A549 (cell line): ENCODE measurements at regions not wholly inside any gene's neighbourhood (a gene's known extent, or its start where the extent isn't known, plus 50 kb on each side); places are given as distances from the start of the nearest gene placed in this dataset.

Experiments used
- ATAC-seq, 2 experiments: fragments of 200-7000 bp in 1 of 2; fragments of >200 bp in 1 of 2; cut with Nextera tagmentation in 1 of 2; cut with Tn5 transposase in 1 of 2; 3 replicates each; pipeline versions ENCODE4 v1.8.0 to v1.9.1; 2018 to 2020; ENCODE audit warnings: mild to moderate bottlenecking in 1 of 2, moderate library complexity in 1 of 2
- CTCF ChIA-PET: fragments of 300-600 bp; sonication (Branson Sonifier 250); formaldehyde crosslinking; extraction: SDS; loops from one replicate; lab custom pipeline; 2021; ENCODE audit warnings: antibody characterized with exemption, inconsistent platforms; lab: Yijun Ruan, JAX
- POLR2A ChIA-PET: fragments of 350-600 bp; formaldehyde crosslinking; extraction: SDS; loops from one replicate; lab custom pipeline; 2021; ENCODE audit warnings: antibody characterized with exemption, inconsistent platforms; lab: Yijun Ruan, JAX
- DNase-seq, 2 experiments: peaks; one replicate each; pipeline versions ENCODE4 v3.0.0 to v3.0.0-alpha.2; 2011 to 2016; ENCODE audit warnings: low read depth in 1 of 2, low spot score in 1 of 2
- FAIRE-seq: peaks from 2 replicates; lab custom pipeline; 2011; peaks lifted over from hg19 to GRCh38; lab: Jason Lieb, UNC
- H3K27ac ChIP-seq, 2 experiments: fragments of >200 bp; sonication (Bioruptor Twin); formaldehyde crosslinking; 3 replicates each; pipeline ENCODE4 v1.5.1; 2016 to 2017
- H3K4me1 ChIP-seq: fragments of >200 bp; sonication (Bioruptor Twin); formaldehyde crosslinking; 3 replicates; pipeline ENCODE4 v1.6.1; 2016
- H3K4me2 ChIP-seq: fragments of >200 bp; sonication (Bioruptor Twin); formaldehyde crosslinking; 3 replicates; pipeline ENCODE4 v1.6.1; 2016
- H3K4me3 ChIP-seq: fragments of >200 bp; sonication (Bioruptor Twin); formaldehyde crosslinking; 3 replicates; pipeline ENCODE4 v1.5.1; 2016
- H3K9me3 ChIP-seq: fragments of >200 bp; sonication (Bioruptor Twin); formaldehyde crosslinking; 3 replicates; pipeline ENCODE4 v1.6.1; 2016
- ATOH8 ChIP-seq: fragments of 250-450 bp; sonication (Bioruptor Pico); IDR thresholded peaks from 2 replicates; pipeline ENCODE4 v1.5.0; 2020; ENCODE audit warnings: low read depth, mild to moderate bottlenecking, moderate library complexity
- BCL3 ChIP-seq: fragments of >200 bp; sonication (Bioruptor Twin); formaldehyde crosslinking; IDR thresholded peaks from 3 replicates; pipeline ENCODE4 v1.6.1; 2016
- BHLHE40 ChIP-seq: IDR thresholded peaks from 2 replicates; pipeline ENCODE4 v1.6.1; 2012; ENCODE audit warnings: low read depth, low read length, inconsistent platforms
- E2F6 ChIP-seq: IDR thresholded peaks from 2 replicates; pipeline ENCODE4 v1.6.1; 2012; ENCODE audit warnings: low read depth, borderline replicate concordance
- EHF ChIP-seq: fragments of 250-450 bp; sonication (Bioruptor Pico); IDR thresholded peaks from 2 replicates; pipeline ENCODE4 v1.5.0; 2020; ENCODE audit warnings: mild to moderate bottlenecking
- EHMT2 ChIP-seq: fragments of 200-600 bp; sonication (generic); IDR thresholded peaks from 2 replicates; pipeline ENCODE4 v1.6.1; 2016; ENCODE audit warnings: antibody characterized with exemption, low read depth, mild to moderate bottlenecking, moderate library complexity
- ELK1 ChIP-seq: fragments of 150-350 bp; IDR thresholded peaks from 2 replicates; pipeline ENCODE4 v1.6.1; 2014; ENCODE audit warnings: low read depth, mild to moderate bottlenecking, low read length
- FOSL2 ChIP-seq, 2 experiments: fragments of 450-650 bp in 1 of 2; fragments of >200 bp in 1 of 2; sonication (Bioruptor Twin) in 1 of 2; formaldehyde crosslinking; IDR thresholded peaks; 2 replicates each; pipeline versions ENCODE4 v1.5.0 to v1.6.1; 2016 to 2020; ENCODE audit warnings: mild to moderate bottlenecking in 1 of 2, moderate library complexity in 1 of 2
- HMGXB4 ChIP-seq: fragments of 250-450 bp; sonication (Bioruptor Pico); IDR thresholded peaks from 2 replicates; pipeline ENCODE4 v1.5.0; 2021; ENCODE audit warnings: mild to moderate bottlenecking, moderate library complexity, borderline replicate concordance
- JUN ChIP-seq, 2 experiments: fragments of >200 bp; sonication (Bioruptor Twin); formaldehyde crosslinking; IDR thresholded peaks; 2 replicates in 1 of 2; 3 replicates in 1 of 2; pipeline ENCODE4 v1.6.1; 2016 to 2017
- KDM5A ChIP-seq: fragments of 200-600 bp; sonication (generic); IDR thresholded peaks from 2 replicates; pipeline ENCODE4 v1.6.1; 2016; ENCODE audit warnings: antibody characterized with exemption, mild to moderate bottlenecking
- MAX ChIP-seq: IDR thresholded peaks from 2 replicates; pipeline ENCODE4 v1.6.1; 2012
- NR3C1 ChIP-seq: fragments of >200 bp; sonication (Bioruptor Twin); formaldehyde crosslinking; IDR thresholded peaks from 3 replicates; pipeline ENCODE4 v1.6.1; 2017
- POLR2A ChIP-seq: IDR thresholded peaks from 2 replicates; pipeline ENCODE4 v1.6.1; 2012; ENCODE audit warnings: mild to moderate bottlenecking, low read length
- POLR2AphosphoS2 ChIP-seq: conservative IDR thresholded peaks from 2 replicates; pipeline ENCODE4 v1.6.1; 2012; ENCODE audit warnings: low read length, improper control_type of control experiment, inconsistent platforms
- RAD21 ChIP-seq, 2 experiments: fragments of >200 bp in 1 of 2; sonication (Bioruptor Twin) in 1 of 2; formaldehyde crosslinking in 1 of 2; IDR thresholded peaks in 1 of 2; conservative IDR thresholded peaks in 1 of 2; 2 replicates in 1 of 2; 3 replicates in 1 of 2; pipeline ENCODE4 v1.6.1; 2012 to 2018; ENCODE audit warnings: inconsistent platforms in 1 of 2
- RARB ChIP-seq: fragments of 250-450 bp; sonication (Bioruptor Pico); IDR thresholded peaks from 2 replicates; pipeline ENCODE4 v1.8.0; 2021; ENCODE audit warnings: mild to moderate bottlenecking, moderate library complexity
- RFX5 ChIP-seq: fragments of 450-650 bp; IDR thresholded peaks from 2 replicates; pipeline ENCODE4 v1.7.1; 2014; ENCODE audit warnings: antibody characterized with exemption, mild to moderate bottlenecking, moderate library complexity
- SREBF2 ChIP-seq: fragments of 450-650 bp; IDR thresholded peaks from 2 replicates; pipeline ENCODE4 v1.6.1; 2014; ENCODE audit warnings: mild to moderate bottlenecking, moderate library complexity
- TFCP2L1 ChIP-seq: fragments of 250-450 bp; sonication (Bioruptor Pico); IDR thresholded peaks from 2 replicates; pipeline ENCODE4 v1.5.0; 2021; ENCODE audit warnings: mild to moderate bottlenecking
- ZC3H11A ChIP-seq: fragments of 450-650 bp; IDR thresholded peaks from 2 replicates; pipeline ENCODE4 v1.6.1; 2014; ENCODE audit warnings: antibody characterized with exemption, mild to moderate bottlenecking
- WGBS: methylation state at CpG from one replicate; pipeline ENCODE4 v1.1.6; 2017; ENCODE audit errors: missing lambda C conversion rate; 5-methylcytosine and 5-hydroxymethylcytosine counted together

GRCh38 chr13:62130062-62130970, 714.7 kb upstream of the PCDH20 start:
- WGBS, result 28% methylated on average over 5 of the region's 5 CpGs
- Histone ChIP-seq H3K4me2 (no peak overlapping the region), H3K27ac (no peak overlapping the region), H3K4me3 (no peak overlapping the region), H3K4me1 (no peaks in the 10 kb centered on the region), H3K9me3 (no peaks in the 10 kb centered on the region)
- ChIA-PET POLR2A (no interaction called here), CTCF (interaction anchor here (0.6 to 1.3 kb wide), 2 partner anchors 9 to 10 kb away, joined by 3 to 4 read pairs; no protein-coding TSS in a partner anchor)
- ATAC-seq (no peak), DNase-seq (no peak), FAIRE-seq (no peak)
- TF ChIP-seq ATOH8 (CRISPR knock-in tag) (no peak), RFX5 (no peak), FOSL2 (IDR thresholded peaks at IDR 0.05) (no peak), FOSL2 (CRISPR knock-in tag; IDR thresholded peaks at IDR 0.05) (no peak), KDM5A (no peak)

- Histone ChIP-seq H3K27ac (no peak overlapping the region), H3K4me2 (no peak overlapping the region), H3K4me3 (no peak overlapping the region), H3K4me1 (no peaks in the 10 kb centered on the region), H3K9me3 (no peaks in the 10 kb centered on the region)
- ChIA-PET POLR2A (no interaction called here), CTCF (no interaction called here)
- no peak for TF ChIP-seq TFCP2L1
- TF ChIP-seq HMGXB4, result no peak
- no peak for TF ChIP-seq SREBF2
- no peak for TF ChIP-seq RAD21 (conservative IDR thresholded peaks at IDR 0.05 in 1 of 2, IDR thresholded peaks at IDR 0.05 in 1 of 2)
- TF ChIP-seq ZC3H11A, result no peak
- TF ChIP-seq E2F6, result no peak
- no peak for TF ChIP-seq NR3C1
- no peak for TF ChIP-seq RARB (CRISPR knock-in tag)
- no peak for TF ChIP-seq FOSL2 (IDR thresholded peaks at IDR 0.05)
- TF ChIP-seq FOSL2 (CRISPR knock-in tag; IDR thresholded peaks at IDR 0.05), result no peak
- TF ChIP-seq POLR2AphosphoS2, result no peak
- no peak for TF ChIP-seq EHMT2
- TF ChIP-seq BCL3, result no peak
- TF ChIP-seq RFX5, result no peak
- no peak for TF ChIP-seq ATOH8 (CRISPR knock-in tag)
- no peak for TF ChIP-seq BHLHE40
- no peak for TF ChIP-seq EHF (CRISPR knock-in tag)
- TF ChIP-seq POLR2A, result no peak
- TF ChIP-seq ELK1, result no peak
- no peak for TF ChIP-seq MAX
- TF ChIP-seq JUN (IDR thresholded peaks at IDR 0.05), result no peak
- WGBS, result 69% methylated on average over 2 of the region's 2 CpGs
- no peak for DNase-seq
- ATAC-seq, result no peak
- FAIRE-seq, result no peak
These were observed 713.4 kb upstream of the PCDH20 start for GRCh38 chr13:62129000-62129551.
